ENCODE measurements at regions not wholly inside any gene's neighbourhood (a gene's known extent, or its start where the extent isn't known, plus 50 kb on each side); places are given as distances from the start of the nearest gene placed in this dataset.

GRCh38 chr2:64716569-64716968 lies 62.9 kb upstream of the SERTAD2 start:
- no peak overlapping the region for H3K4me3 ChIP-seq (ENCODE audit: low read depth, low read length, poor library complexity, severe bottlenecking)
- H3K36me3 ChIP-seq (ENCODE audit: insufficient read depth, low read length, poor library complexity, severe bottlenecking) = no peaks in the 10 kb centered on the region
- no peaks in the 10 kb centered on the region for H3K9me3 ChIP-seq (ENCODE audit: low read depth, low read length, poor library complexity, severe bottlenecking)
- H3K27me3 ChIP-seq (replicated peaks; ENCODE audit: insufficient read depth, low read depth, low read length, poor library complexity) = no peaks in the 10 kb centered on the region
- TF ChIP-seq, protein P1, sequence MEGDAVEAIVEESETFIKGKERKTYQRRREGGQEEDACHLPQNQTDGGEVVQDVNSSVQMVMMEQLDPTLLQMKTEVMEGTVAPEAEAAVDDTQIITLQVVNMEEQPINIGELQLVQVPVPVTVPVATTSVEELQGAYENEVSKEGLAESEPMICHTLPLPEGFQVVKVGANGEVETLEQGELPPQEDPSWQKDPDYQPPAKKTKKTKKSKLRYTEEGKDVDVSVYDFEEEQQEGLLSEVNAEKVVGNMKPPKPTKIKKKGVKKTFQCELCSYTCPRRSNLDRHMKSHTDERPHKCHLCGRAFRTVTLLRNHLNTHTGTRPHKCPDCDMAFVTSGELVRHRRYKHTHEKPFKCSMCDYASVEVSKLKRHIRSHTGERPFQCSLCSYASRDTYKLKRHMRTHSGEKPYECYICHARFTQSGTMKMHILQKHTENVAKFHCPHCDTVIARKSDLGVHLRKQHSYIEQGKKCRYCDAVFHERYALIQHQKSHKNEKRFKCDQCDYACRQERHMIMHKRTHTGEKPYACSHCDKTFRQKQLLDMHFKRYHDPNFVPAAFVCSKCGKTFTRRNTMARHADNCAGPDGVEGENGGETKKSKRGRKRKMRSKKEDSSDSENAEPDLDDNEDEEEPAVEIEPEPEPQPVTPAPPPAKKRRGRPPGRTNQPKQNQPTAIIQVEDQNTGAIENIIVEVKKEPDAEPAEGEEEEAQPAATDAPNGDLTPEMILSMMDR (conservative IDR thresholded peaks at IDR 0.05; ENCODE audit: low read depth, low read length) = no peak
- TF ChIP-seq EZH2 (IDR thresholded peaks at IDR 0.05; ENCODE audit: borderline replicate concordance, low read depth, low read length, poor library complexity, severe bottlenecking) = no peak
- DNase-seq (ENCODE audit: low spot score) = no peak
- CTCF ChIA-PET = no interaction called here
- no peaks in the 10 kb centered on the region for H3K4me1 ChIP-seq (ENCODE audit: insufficient read depth, low read length, poor library complexity, severe bottlenecking)
- BruUV-seq (replicated peaks) = no TSS peak
- no peak overlapping the region for H3K27ac ChIP-seq (ENCODE audit: low read depth, low read length, poor library complexity, severe bottlenecking)
- intact Hi-C loops (cut with micrococcal nuclease; ENCODE audit: unreplicated experiment) = no loop called here
- POLR2A ChIA-PET (ENCODE audit: low non-redundant PET) = no interaction called here

- intact Hi-C loops (cut with micrococcal nuclease; ENCODE audit: unreplicated experiment) = no loop called here
- Histone ChIP-seq H3K27me3 (replicated peaks; ENCODE audit: insufficient read depth, low read depth, low read length, poor library complexity) (no peaks in the 10 kb centered on the region), H3K27ac (ENCODE audit: low read depth, low read length, poor library complexity, severe bottlenecking) (no peak overlapping the region), H3K9me3 (ENCODE audit: low read depth, low read length, poor library complexity, severe bottlenecking) (no peaks in the 10 kb centered on the region), H3K4me1 (ENCODE audit: insufficient read depth, low read length, poor library complexity, severe bottlenecking) (no peaks in the 10 kb centered on the region), H3K4me3 (ENCODE audit: low read depth, low read length, poor library complexity, severe bottlenecking) (no peak overlapping the region), H3K36me3 (ENCODE audit: insufficient read depth, low read length, poor library complexity, severe bottlenecking) (no peaks in the 10 kb centered on the region)
- CTCF ChIA-PET = no interaction called here
- no peak for DNase-seq (ENCODE audit: low spot score)
- no peak for TF ChIP-seq EZH2 (IDR thresholded peaks at IDR 0.05; ENCODE audit: borderline replicate concordance, low read depth, low read length, poor library complexity, severe bottlenecking)
- TF ChIP-seq, protein P1 (conservative IDR thresholded peaks at IDR 0.05; ENCODE audit: low read depth, low read length) = no peak
- BruUV-seq (replicated peaks) = no TSS peak
- POLR2A ChIA-PET (ENCODE audit: low non-redundant PET) = no interaction called here
Measured at GRCh38 chr2:64718250-64718885, 64.7 kb upstream of the SERTAD2 start.

GRCh38 chr2:64720535-64721319 lies 67.0 kb upstream of the SERTAD2 start:
- TF ChIP-seq, protein P1 (conservative IDR thresholded peaks at IDR 0.05; ENCODE audit: low read depth, low read length) = no peak
- ChIA-PET CTCF (no interaction called here), POLR2A (ENCODE audit: low non-redundant PET) (no interaction called here)
- Histone ChIP-seq H3K27me3 (replicated peaks; ENCODE audit: insufficient read depth, low read depth, low read length, poor library complexity) (no peaks in the 10 kb centered on the region), H3K9me3 (ENCODE audit: low read depth, low read length, poor library complexity, severe bottlenecking) (no peaks in the 10 kb centered on the region), H3K36me3 (ENCODE audit: insufficient read depth, low read length, poor library complexity, severe bottlenecking) (no peaks in the 10 kb centered on the region), H3K4me1 (ENCODE audit: insufficient read depth, low read length, poor library complexity, severe bottlenecking) (no peaks in the 10 kb centered on the region), H3K4me3 (ENCODE audit: low read depth, low read length, poor library complexity, severe bottlenecking) (no peak overlapping the region), H3K27ac (ENCODE audit: low read depth, low read length, poor library complexity, severe bottlenecking) (no peak overlapping the region)
- DNase-seq (ENCODE audit: low spot score) = no peak
- no TSS peak for BruUV-seq (replicated peaks)
- intact Hi-C loops (cut with micrococcal nuclease; ENCODE audit: unreplicated experiment) = no loop called here

All from A673 (cell line).